UCSD-AML1 (cell line): ENCODE measurements at regions not wholly inside any gene's neighbourhood (a gene's known extent, or its start where the extent isn't known, plus 50 kb on each side); places are given as distances from the start of the nearest gene placed in this dataset.

Experiments
- DNase-seq: peaks from one replicate; lab custom pipeline; 2025; ENCODE audit not compliant: unreplicated experiment; lab: John Stamatoyannopoulos, UW

DNA sequence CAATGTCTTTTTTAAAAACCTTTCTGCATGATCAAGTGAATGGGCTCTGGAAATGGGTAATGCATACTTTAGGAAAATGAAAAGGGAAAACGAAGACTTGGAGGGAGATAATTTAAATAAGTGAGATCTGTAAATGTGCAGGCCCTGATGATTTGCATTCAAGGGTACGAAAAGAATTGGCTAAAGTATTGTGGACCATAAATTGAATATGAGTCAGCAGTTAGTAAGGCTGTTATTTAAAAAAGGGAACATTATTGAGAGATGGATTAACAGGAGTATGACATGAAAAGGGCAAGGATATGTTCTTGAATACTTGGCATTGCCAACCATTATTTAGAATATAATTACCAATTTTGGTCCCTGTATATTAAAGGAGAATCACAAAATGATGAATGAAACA lies 125.5 kb downstream of the GPAT3 start:
- no peak for DNase-seq

DNA sequence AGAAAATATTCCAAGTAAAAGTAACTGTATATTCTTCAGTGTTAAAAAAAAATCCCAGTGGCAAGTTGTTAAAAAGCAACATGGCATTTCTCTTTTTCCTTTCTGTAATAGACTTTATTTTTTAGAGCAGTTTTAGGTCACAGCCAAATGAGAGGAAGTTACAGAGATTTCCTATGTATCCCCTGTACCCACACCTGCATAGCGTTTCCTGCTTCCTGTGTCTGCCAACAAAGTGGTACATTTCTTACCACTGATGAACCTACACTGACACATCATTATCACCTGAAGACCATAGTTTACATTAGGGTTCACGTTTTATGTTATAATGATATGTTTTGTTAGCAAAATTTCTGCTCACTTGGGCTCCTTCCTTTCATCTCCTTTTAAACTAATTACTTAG lies 124.7 kb downstream of the GPAT3 start:
- DNase-seq, result no peak

GRCh38 chr4:83658806-83659205 lies 122.9 kb downstream of the GPAT3 start:
- no peak for DNase-seq

DNA sequence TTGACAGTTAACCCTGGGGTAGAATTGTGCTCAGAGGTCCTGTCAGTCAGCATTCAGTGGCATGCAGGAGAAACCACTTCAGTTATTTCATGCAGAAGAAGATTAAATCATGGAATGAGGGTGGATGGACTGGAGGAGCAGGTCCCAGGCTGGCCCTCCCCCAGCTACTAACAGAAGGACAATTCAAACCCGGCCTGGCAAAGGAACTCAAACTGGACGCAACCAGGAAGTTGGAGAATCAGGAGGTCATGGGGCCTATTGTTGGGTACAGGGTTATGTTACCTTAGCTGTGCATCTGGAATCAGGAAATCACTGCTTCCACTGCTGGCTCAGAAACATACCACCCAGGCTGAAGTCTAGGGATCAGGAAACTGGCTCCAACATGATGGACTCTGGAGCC lies 121.4 kb downstream of the GPAT3 start:
- no peak for DNase-seq
